BJ (cell line): ENCODE measurements at regions not wholly inside any gene's neighbourhood (a gene's known extent, or its start where the extent isn't known, plus 50 kb on each side); places are given as distances from the start of the nearest gene placed in this dataset.
"Not testable (repeated sequence)": the region's sequence is repeated elsewhere in the genome, so short reads cannot be mapped to it uniquely, and the experiment has no call there.

Experiments
- CTCF ChIA-PET: fragments of 350-600 bp; formaldehyde crosslinking; extraction: SDS; loops from one replicate; lab custom pipeline; 2021; ENCODE audit warnings: antibody characterized with exemption, inconsistent platforms; lab: Yijun Ruan, JAX
- POLR2A ChIA-PET: fragments of 300-600 bp; sonication (Branson Sonifier 250); formaldehyde crosslinking; extraction: SDS; loops from one replicate; lab custom pipeline; 2021; ENCODE audit warnings: antibody characterized with exemption; lab: Charles Lee
- DNase-seq: peaks from one replicate; pipeline ENCODE4 v3.0.0-alpha.2; 2011; ENCODE audit warnings: low read depth
- H3K27me3 ChIP-seq: 2 replicates; pipeline ENCODE4 v1.6.0; 2011; ENCODE audit warnings: low read length; ENCODE audit not compliant: control insufficient read depth, insufficient read depth
- H3K36me3 ChIP-seq: 2 replicates; pipeline ENCODE4 v1.5.1; 2011; ENCODE audit warnings: low read length; ENCODE audit not compliant: control insufficient read depth, insufficient read depth
- H3K4me3 ChIP-seq: 2 replicates; pipeline ENCODE4 v1.5.1; 2011; ENCODE audit warnings: low read depth, mild to moderate bottlenecking, control low read depth, low read length
- CTCF ChIP-seq: IDR thresholded peaks from 2 replicates; pipeline ENCODE4 v1.5.1; 2011; ENCODE audit warnings: low read depth, mild to moderate bottlenecking, control low read depth, inconsistent platforms, low read length, moderate library complexity; ENCODE audit not compliant: insufficient read depth

GRCh38 chr7:67916571-67917436 lies 920.2 kb downstream of the TYW1 start:
- no peak for DNase-seq
- Histone ChIP-seq H3K27me3 (no peaks in the 10 kb centered on the region), H3K36me3 (no peaks in the 10 kb centered on the region), H3K4me3 (no peak overlapping the region)
- ChIA-PET POLR2A (no interaction called here), CTCF (no interaction called here)
- no peak for TF ChIP-seq CTCF

- no peak for TF ChIP-seq CTCF
- ChIA-PET CTCF (no interaction called here), POLR2A (no interaction called here)
- Histone ChIP-seq H3K4me3 (no peak overlapping the region), H3K36me3 (no peaks in the 10 kb centered on the region), H3K27me3 (no peaks in the 10 kb centered on the region)
- no peak for DNase-seq
Observed at GRCh38 chr7:67917437-67917755, 920.8 kb downstream of the TYW1 start.

GRCh38 chr7:67918158-67918557 lies 921.5 kb downstream of the TYW1 start:
- Histone ChIP-seq H3K4me3 (no peak overlapping the region), H3K36me3 (no peaks in the 10 kb centered on the region), H3K27me3 (no peaks in the 10 kb centered on the region)
- DNase-seq = no peak
- ChIA-PET POLR2A (no interaction called here), CTCF (no interaction called here)
- TF ChIP-seq CTCF = no peak

- no peak overlapping the region for H3K4me3 ChIP-seq
- no peak for DNase-seq
- no peaks in the 10 kb centered on the region for H3K36me3 ChIP-seq
- CTCF ChIA-PET = no interaction called here
- H3K27me3 ChIP-seq = no peaks in the 10 kb centered on the region
- TF ChIP-seq CTCF = no peak
- POLR2A ChIA-PET = no interaction called here
Observed at GRCh38 chr7:67923286-67923685, 926.7 kb downstream of the TYW1 start.

- no peak for DNase-seq
- no peaks in the 10 kb centered on the region for H3K36me3 ChIP-seq
- TF ChIP-seq CTCF = no peak
- ChIA-PET POLR2A (no interaction called here), CTCF (no interaction called here)
- H3K4me3 ChIP-seq = no peak overlapping the region
- H3K27me3 ChIP-seq = no peaks in the 10 kb centered on the region
Observed at GRCh38 chr7:67928141-67928540, 931.5 kb downstream of the TYW1 start.

GRCh38 chr7:67936447-67936846 lies 939.8 kb downstream of the TYW1 start:
- H3K4me3 ChIP-seq, DNase-seq, CTCF ChIA-PET, POLR2A ChIA-PET, H3K27me3 ChIP-seq, H3K36me3 ChIP-seq: not testable (repeated sequence)
